ENCODE measurements at regions not wholly inside any gene's neighbourhood (a gene's known extent, or its start where the extent isn't known, plus 50 kb on each side); places are given as distances from the start of the nearest gene placed in this dataset.

GRCh38 chr7:91338226-91339020, 74.2 kb downstream of the FZD1 start (continued):
- TF ChIP-seq BCL6 (CRISPR knock-in tag; IDR thresholded peaks at IDR 0.05) (no peak), GABPA (tag; conservative IDR thresholded peaks at IDR 0.05; ENCODE audit: low read depth) (no peak), CREBBP (IDR thresholded peaks at IDR 0.05; ENCODE audit: low read depth, low read length) (no peak), RFX5 (IDR thresholded peaks at IDR 0.05; ENCODE audit: low read depth, low read length) (no peak), SP2 (IDR thresholded peaks at IDR 0.05; ENCODE audit: extremely low read depth, low read depth, low read length, poor library complexity, severe bottlenecking) (no peak), NR0B1 (IDR thresholded peaks at IDR 0.05; ENCODE audit: partially characterized antibody) (no peak), PHTF2 (CRISPR knock-in tag; IDR thresholded peaks at IDR 0.05) (no peak), NFE2L1 (tag; IDR thresholded peaks at IDR 0.05; ENCODE audit: borderline replicate concordance, low read depth) (no peak), ZNF511 (CRISPR knock-in tag; IDR thresholded peaks at IDR 0.05) (no peak), DDX20 (tag; IDR thresholded peaks at IDR 0.05; ENCODE audit: low read depth) (no peak), NFRKB (IDR thresholded peaks at IDR 0.05; ENCODE audit: low read depth) (no peak), IFI16 (CRISPR knock-in tag; IDR thresholded peaks at IDR 0.05) (no peak), LARP7 (IDR thresholded peaks at IDR 0.05) (no peak)
